ENCODE measurements at regions not wholly inside any gene's neighbourhood (a gene's known extent, or its start where the extent isn't known, plus 50 kb on each side); places are given as distances from the start of the nearest gene placed in this dataset.
A peak's percentile ranks its signal among the peaks of the same experiment; 100 is the strongest.

DNA sequence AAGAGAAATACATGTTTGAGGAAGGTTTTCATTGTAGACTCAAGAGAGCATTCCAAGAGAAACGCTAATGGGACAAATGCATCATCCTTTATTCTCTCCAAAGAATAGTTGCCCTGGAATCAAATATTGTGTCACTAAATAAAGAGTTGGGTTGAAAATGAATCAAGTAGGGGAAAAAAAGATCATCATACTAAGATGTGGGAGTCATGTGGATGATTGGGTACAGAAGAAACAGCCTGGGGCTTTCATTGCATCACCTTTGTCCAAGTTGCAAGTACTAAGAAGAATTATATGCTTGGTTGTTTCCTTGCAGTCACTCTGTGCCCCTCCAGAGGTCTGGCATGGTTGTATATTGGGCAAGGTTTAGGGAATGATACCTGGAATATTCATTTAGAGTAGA lies 658.9 kb downstream of the TOX3 start:
- H3K27ac Mint-ChIP-seq: peak overlapping the region; percentile 64
- H3K9me3 Mint-ChIP-seq: no peaks in the 10 kb centered on the region
- DNase-seq: peak; percentile 67
- no peaks in the 10 kb centered on the region for H3K27me3 Mint-ChIP-seq (ENCODE audit: insufficient read depth)
- TF ChIP-seq, protein P1, sequence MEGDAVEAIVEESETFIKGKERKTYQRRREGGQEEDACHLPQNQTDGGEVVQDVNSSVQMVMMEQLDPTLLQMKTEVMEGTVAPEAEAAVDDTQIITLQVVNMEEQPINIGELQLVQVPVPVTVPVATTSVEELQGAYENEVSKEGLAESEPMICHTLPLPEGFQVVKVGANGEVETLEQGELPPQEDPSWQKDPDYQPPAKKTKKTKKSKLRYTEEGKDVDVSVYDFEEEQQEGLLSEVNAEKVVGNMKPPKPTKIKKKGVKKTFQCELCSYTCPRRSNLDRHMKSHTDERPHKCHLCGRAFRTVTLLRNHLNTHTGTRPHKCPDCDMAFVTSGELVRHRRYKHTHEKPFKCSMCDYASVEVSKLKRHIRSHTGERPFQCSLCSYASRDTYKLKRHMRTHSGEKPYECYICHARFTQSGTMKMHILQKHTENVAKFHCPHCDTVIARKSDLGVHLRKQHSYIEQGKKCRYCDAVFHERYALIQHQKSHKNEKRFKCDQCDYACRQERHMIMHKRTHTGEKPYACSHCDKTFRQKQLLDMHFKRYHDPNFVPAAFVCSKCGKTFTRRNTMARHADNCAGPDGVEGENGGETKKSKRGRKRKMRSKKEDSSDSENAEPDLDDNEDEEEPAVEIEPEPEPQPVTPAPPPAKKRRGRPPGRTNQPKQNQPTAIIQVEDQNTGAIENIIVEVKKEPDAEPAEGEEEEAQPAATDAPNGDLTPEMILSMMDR (IDR thresholded peaks at IDR 0.05): no peak
- H3K4me1 Mint-ChIP-seq (ENCODE audit: low read depth): peaks cover 34% of the 10 kb centered on the region
- H3K36me3 Mint-ChIP-seq (ENCODE audit: low read depth): no peaks in the 10 kb centered on the region
- H3K4me3 Mint-ChIP-seq: no peak overlapping the region

DNA sequence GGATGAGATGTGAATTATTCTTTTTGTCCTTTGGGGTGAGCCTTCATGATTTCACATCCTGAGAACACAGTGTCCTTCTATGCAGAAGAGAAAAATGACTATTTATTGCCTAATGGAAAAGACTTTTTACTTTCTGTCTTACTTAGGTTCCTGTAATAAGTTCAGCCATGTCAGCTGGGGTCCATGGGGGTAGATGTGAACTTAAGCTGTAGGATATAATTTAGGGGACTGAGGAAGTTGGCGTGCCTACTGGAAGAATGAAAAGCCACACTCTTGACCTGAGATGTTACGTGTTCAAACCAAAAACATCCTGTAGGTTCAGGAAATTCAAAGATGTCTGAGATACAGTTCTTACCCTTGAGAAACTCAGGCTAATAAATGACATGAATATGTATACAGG lies 660.5 kb downstream of the TOX3 start:
- no peaks in the 10 kb centered on the region for H3K36me3 Mint-ChIP-seq (ENCODE audit: low read depth)
- H3K27me3 Mint-ChIP-seq (ENCODE audit: insufficient read depth): no peaks in the 10 kb centered on the region
- DNase-seq: no peak
- H3K9me3 Mint-ChIP-seq: no peaks in the 10 kb centered on the region
- H3K27ac Mint-ChIP-seq: peak overlapping the region; percentile 5; the same call in 1 of the 2 replicates
- TF ChIP-seq, protein P1 (IDR thresholded peaks at IDR 0.05): no peak
- peaks cover 50% of the 10 kb centered on the region for H3K4me1 Mint-ChIP-seq (ENCODE audit: low read depth)
- no peak overlapping the region for H3K4me3 Mint-ChIP-seq

DNA sequence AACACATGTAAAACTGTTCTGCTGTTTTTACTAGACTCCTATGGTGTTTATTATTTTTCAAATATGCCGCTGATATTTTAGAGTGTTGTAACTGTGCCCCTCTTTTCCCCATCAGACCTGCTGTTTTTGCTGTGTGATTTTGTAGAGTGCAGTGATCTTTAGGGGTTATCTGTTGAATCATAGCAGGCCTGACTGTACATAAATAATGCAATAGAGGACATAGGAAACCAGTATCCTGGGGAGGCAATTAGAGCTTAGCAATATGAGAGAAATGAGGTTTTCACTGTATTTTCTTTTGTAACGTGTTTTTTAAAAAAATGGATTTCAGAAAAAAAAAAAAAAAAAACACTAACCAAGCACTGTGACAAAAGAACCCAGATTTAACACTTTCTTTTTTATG lies 662.2 kb downstream of the TOX3 start:
- no peak overlapping the region for H3K27ac Mint-ChIP-seq

DNA sequence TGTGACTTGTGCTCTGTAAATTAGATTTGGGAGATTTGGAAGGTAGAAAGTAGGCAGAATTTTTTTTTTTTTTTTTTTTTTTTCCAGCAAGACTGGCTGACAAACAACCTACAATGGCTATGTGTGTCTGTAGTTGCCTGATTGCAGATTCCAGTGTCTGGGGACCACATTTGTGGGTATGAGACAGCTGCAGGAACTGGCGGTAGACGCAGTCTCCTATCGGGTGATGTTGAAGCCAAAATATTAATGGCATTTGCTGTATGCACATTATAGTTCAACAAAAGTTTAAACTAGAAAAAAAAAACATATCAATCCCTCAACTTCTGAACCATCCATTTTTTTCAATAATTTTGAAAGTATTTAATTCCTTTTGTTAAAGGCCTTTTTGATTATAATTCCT lies 665.2 kb downstream of the TOX3 start:
- peak overlapping the region; percentile 87 for H3K27ac Mint-ChIP-seq
- DNase-seq: peak; percentile 8
- H3K4me3 Mint-ChIP-seq: peak overlapping the region; percentile 74
- TF ChIP-seq, protein P1 (IDR thresholded peaks at IDR 0.05): no peak
- H3K36me3 Mint-ChIP-seq (ENCODE audit: low read depth): no peaks in the 10 kb centered on the region
- no peaks in the 10 kb centered on the region for H3K27me3 Mint-ChIP-seq (ENCODE audit: insufficient read depth)
- no peaks in the 10 kb centered on the region for H3K9me3 Mint-ChIP-seq
- peaks cover 81% of the 10 kb centered on the region for H3K4me1 Mint-ChIP-seq (ENCODE audit: low read depth)

More for the DNA sequence above, 662.2 kb downstream of the TOX3 start:
- H3K4me3 Mint-ChIP-seq: no peak overlapping the region
- H3K27me3 Mint-ChIP-seq (ENCODE audit: insufficient read depth): no peaks in the 10 kb centered on the region
- DNase-seq: no peak
- H3K9me3 Mint-ChIP-seq: no peaks in the 10 kb centered on the region
- no peaks in the 10 kb centered on the region for H3K36me3 Mint-ChIP-seq (ENCODE audit: low read depth)
- TF ChIP-seq, protein P1 (IDR thresholded peaks at IDR 0.05): no peak
- H3K4me1 Mint-ChIP-seq (ENCODE audit: low read depth): peaks cover 66% of the 10 kb centered on the region

DNA sequence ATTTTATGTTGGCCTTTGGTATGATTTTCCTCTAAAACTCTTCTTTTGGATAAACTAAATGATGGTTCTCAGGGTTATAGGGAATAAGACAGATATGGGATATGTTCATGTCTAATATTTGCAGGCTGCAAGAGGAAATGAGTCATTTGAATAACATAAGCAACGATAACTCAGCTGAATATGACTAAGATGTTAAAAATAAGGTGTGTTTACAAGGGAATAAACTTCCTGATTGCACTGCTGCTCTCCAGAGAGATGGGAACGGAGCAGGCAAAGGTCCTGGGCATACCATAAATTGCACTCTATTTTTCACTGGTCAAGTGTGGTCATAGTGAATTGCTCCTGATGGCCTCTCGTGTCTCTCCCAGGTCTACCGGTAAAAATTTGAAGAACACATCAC lies 666.2 kb downstream of the TOX3 start:
- peak overlapping the region; percentile 87 for H3K27ac Mint-ChIP-seq
- TF ChIP-seq, protein P1 (IDR thresholded peaks at IDR 0.05): no peak
- H3K27me3 Mint-ChIP-seq (ENCODE audit: insufficient read depth): no peaks in the 10 kb centered on the region
- H3K4me3 Mint-ChIP-seq: peak overlapping the region; percentile 74
- no peaks in the 10 kb centered on the region for H3K9me3 Mint-ChIP-seq
- DNase-seq: peak; percentile 81
- H3K36me3 Mint-ChIP-seq (ENCODE audit: low read depth): no peaks in the 10 kb centered on the region
- H3K4me1 Mint-ChIP-seq (ENCODE audit: low read depth): peaks cover 81% of the 10 kb centered on the region

DNA sequence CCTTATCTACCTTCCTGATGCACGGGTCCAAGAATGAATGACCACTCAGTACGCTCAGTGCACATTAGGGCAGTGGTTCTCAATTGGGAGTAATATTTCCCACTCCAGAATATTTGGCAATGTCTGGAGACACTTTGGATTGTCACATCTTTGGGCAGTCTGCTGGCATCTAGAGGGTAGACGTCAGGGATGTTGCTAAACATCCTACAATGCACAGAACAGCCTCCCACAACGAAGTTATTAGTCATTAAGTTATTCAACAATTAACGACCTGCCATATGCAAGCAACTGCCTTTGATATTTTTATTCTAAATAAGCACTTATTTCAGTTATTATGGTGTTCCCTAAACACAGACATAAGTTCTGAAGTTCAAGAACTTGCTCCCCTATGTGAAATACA lies 669.3 kb downstream of the TOX3 start:
- Mint-ChIP-seq H3K27ac (no peak overlapping the region), H3K36me3 (ENCODE audit: low read depth) (no peaks in the 10 kb centered on the region), H3K4me1 (ENCODE audit: low read depth) (peaks cover 66% of the 10 kb centered on the region), H3K4me3 (no peak overlapping the region), H3K9me3 (no peaks in the 10 kb centered on the region), H3K27me3 (ENCODE audit: insufficient read depth) (no peaks in the 10 kb centered on the region)
- DNase-seq: peak; percentile 9
- TF ChIP-seq, protein P1 (IDR thresholded peaks at IDR 0.05): no peak

All from HFFc6 (cell line).